SK-N-DZ (cell line): ENCODE measurements at regions not wholly inside any gene's neighbourhood (a gene's known extent, or its start where the extent isn't known, plus 50 kb on each side); places are given as distances from the start of the nearest gene placed in this dataset.
"Not testable (repeated sequence)": the region's sequence is repeated elsewhere in the genome, so short reads cannot be mapped to it uniquely, and the experiment has no call there.

ENCODE experiments used
- DNase-seq: peaks from one replicate; pipeline ENCODE4 v3.0.0-alpha.2; 2015; ENCODE audit warnings: low spot score

DNA sequence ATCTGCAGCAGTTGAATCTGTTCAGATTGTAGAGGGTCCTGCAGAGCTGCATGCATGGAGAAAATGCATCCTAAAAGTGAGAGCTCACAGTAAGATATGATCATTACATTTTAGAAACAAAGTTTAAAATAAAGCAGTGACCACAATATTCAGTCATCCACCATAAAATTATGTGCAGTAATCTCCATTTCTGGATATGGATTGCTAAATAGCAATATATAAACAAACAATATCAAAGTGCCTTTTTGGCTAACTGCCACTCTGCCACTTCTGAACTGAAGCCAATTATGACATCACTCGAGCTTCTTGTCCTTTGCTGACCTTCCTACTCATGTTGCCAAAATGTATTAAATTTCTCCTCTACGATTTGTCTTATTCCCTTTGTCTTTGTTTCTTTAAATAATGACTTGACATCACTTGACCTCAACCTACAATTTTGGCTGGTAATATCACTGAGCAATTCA lies 262.0 kb upstream of the CXADR start:
- no peak for DNase-seq

- DNase-seq: no peak
Measured at GRCh38 chr21:17257784-17258183, 255.1 kb upstream of the CXADR start.

DNA sequence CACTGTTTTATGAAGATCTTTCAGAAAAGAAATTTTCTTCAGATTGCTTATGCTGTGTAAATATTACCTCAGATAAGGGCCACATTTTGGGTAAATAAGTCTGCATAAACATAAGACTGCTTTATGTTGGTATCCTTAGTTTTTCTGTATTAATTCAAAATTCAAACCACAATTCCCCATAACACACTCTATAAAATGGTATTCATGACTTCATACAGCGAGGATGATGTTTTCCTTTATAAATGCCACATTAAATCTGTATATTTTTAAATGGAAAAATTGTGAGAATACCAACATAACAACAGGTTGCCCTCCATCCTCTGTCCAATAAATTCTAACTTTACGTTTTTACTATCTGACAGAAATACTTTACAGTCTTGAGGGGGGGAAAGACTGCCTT lies 248.7 kb upstream of the CXADR start:
- DNase-seq: no peak

GRCh38 chr21:17269760-17270159 lies 243.1 kb upstream of the CXADR start:
- DNase-seq: no peak

GRCh38 chr21:17270229-17270628 lies 242.6 kb upstream of the CXADR start:
- peak; percentile 47 for DNase-seq

DNA sequence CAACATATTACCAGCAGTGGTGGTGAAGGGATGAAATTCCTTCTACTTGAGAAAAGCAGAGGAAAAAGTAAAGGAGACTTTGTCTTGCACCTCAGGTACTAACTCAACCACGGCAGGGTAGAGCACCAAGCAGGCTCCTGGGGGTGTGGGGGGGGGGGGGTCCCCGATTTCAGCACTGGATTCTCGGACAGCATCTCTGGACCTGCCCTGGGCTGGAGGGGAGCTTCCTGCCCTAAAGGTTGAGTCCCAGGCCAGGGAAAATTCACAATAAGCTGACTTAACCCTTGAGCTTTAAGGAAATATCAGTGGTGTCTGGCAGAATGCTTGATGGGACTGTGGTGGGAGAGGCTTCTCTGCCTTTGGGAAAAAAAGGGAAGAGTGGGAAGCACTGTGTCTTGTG lies 233.2 kb upstream of the CXADR start:
- DNase-seq: no peak

DNA sequence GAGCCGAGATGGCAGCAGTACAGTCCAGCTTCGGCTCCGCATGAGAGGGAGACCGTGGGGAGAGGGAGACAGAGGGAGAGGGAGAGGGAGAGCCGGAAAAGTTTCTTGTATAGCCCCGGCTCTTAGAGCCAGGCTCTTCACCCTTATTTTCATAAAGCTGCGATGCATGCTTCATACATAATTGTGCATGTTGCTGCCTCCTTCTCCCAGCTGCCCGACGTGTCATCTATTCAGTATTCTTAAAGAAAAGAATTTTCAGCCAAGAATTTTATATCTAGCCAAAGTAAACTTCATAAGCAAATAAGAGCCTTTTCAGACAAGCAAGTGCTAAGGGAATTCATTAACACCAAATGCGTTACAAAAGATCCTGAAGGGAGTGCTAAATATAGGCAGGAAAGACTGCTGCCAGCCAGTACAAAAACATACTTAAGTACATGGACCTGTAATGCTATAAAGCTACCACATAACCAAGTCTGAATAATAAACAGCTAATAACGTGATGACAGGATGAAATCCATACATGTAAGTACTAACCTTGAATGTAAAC lies 219.8 kb upstream of the CXADR start:
- not testable (repeated sequence) for DNase-seq

DNA sequence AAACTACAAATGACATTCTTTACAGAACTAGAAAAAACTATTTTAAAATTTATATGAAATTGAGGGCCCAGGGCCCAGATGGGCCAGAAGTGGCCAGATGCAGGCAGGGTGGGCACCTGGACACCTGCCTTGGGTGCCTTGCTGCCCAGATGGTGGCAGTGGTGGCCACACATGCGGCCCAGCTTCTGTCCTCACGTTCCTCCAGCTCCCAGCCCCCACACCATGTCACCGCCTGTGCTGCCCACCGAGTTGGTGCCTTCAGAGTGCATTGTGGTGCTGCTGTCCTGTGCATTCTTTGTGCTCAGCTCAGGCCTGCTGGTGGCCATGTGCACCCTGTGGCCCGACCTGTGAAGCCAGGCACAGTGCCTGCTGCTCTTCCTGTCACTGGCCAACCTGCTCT lies 216.8 kb upstream of the CXADR start:
- no peak for DNase-seq

GRCh38 chr21:17299576-17299975 lies 213.3 kb upstream of the CXADR start:
- not testable (repeated sequence) for DNase-seq

DNA sequence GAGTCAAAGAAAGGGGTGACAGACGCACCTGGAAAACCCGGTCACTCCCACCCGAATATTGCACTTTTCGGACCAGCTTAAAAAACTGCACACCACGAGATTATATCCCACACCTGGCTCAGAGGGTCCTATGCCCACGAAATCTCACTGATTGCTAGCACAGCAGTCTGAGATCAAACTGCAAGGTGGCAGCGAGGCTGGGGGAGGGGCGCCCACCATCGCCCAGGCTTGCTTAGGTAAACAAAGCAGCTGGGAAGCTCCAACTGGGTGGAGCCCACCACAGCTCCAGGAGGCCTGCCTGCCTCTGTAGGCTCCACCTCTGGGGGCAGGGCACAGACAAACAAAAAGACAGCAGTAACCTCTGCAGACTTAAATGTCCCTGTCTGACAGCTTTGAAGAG lies 185.1 kb upstream of the CXADR start:
- DNase-seq: not testable (repeated sequence)

GRCh38 chr21:17334484-17334883 lies 178.4 kb upstream of the CXADR start:
- DNase-seq: no peak

DNA sequence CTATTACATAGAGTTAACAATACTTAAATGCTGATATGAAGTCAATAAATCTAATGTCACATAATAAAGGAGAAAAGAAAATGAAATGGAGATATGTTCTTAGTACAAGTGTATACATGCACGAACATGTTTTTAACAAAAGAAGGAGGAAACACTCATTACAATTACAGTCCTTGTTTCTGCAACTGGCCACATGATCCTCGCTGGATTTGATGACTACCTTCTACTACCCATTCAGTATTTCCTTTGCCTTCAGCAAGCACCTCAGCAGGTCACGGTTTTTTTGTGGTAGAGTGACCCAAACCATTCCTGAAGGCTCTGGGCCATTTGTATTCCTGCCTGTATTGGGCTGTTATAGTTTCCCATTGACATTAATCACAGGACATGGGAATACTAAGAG lies 172.8 kb upstream of the CXADR start:
- DNase-seq: no peak

DNA sequence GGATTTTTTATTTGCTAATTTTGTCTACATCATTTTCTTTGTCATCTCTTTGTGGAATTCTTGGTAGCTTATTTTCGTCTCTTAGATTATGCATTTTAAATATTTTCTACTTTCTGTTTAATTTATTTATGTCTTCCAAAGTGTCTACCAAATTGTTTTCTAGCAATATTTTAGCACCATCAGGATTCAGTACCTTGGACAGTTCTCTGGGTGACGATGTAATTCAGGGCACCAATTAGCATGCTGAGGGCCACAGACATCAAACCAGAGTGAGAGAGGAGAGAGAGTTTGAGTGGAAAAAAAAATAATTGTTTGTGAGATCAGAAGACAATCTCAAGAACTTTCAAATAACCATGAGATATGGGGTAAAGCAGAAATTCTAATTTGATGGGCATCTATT lies 169.8 kb upstream of the CXADR start:
- DNase-seq: no peak

DNA sequence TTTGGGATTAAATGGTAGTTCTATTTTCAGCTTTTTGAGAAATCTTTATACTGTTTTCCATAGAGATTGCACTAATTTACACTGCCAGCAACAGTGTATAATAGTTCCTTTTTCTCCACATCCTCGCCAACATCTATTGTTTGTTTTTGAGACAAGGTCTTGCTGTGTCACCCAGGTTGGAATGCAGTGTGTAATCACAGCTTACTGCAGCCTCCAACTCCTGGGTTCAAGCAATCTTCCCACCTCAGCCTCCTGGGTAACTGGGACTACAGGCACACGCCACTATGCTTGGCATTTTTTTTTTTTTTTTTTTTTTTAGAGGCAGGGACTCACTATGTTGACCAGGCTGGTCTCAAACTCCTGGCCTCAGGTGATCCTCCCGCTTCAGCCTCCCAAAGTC lies 164.5 kb upstream of the CXADR start:
- DNase-seq: no peak

DNA sequence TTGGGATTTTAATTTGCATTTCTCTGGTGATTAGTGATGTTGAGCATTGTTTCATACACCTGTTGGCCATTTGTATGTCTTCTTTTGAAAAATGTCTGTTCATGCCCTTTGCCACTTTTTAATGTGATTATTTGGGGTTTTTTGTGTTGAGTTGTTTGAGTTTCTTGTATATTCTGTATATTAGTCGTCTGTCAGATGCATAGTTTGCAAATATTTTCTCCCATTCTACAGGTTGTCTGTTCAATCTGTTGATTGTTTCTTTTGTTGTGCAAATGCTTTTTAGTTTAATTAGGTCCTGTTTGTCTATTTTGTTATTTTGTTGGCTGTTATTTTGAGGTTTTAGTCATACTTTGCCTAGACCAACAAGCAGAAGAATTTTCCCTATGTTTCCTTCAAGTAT lies 164.0 kb upstream of the CXADR start:
- no peak for DNase-seq

- no peak for DNase-seq
Measured at GRCh38 chr21:17351766-17352165, 161.1 kb upstream of the CXADR start.

- no peak for DNase-seq
Measured at GRCh38 chr21:17352996-17353655, 159.7 kb upstream of the CXADR start.

DNA sequence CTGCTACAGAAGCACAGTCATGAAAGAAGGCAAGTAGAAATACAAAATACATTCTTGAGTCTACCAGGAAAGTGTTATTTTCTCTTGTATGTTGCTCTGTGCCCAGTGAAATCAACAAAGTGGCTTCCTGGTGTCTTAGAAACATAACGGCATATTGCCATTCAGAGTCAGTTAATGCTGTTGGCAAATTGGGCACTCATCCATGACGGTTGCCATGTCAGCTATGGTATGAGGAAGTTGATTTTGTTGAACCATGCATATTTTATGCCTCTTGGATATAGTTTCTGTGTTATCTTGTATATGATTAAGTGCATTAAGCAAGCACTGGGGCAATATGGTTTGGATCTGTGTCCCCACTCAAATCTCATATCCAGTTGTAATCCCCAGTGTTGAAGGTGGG lies 153.1 kb upstream of the CXADR start:
- no peak for DNase-seq

GRCh38 chr21:17368748-17369363 lies 144.0 kb upstream of the CXADR start:
- no peak for DNase-seq

GRCh38 chr21:17370263-17370662 lies 142.6 kb upstream of the CXADR start:
- no peak for DNase-seq

- DNase-seq: no peak
Measured at GRCh38 chr21:17370916-17371315, 141.9 kb upstream of the CXADR start.

DNA sequence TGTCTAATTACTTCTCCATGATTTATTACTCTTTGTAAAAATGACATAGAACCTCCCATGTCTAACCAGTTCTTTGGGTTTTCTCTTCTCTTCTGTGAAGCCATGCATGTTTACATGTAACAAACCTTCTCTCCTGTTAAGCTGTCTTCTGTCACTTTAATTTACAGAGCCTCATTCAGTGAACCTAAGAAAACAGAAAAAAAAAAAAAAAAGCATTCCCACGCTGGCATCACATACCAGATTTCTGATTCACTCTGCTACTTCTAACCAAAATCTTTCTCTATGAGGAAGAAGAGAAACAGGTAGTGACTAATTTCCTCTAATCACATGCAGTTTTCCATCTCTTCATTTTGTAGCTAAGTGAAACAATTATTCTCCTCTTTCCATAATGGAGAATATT lies 141.4 kb upstream of the CXADR start:
- no peak for DNase-seq

DNA sequence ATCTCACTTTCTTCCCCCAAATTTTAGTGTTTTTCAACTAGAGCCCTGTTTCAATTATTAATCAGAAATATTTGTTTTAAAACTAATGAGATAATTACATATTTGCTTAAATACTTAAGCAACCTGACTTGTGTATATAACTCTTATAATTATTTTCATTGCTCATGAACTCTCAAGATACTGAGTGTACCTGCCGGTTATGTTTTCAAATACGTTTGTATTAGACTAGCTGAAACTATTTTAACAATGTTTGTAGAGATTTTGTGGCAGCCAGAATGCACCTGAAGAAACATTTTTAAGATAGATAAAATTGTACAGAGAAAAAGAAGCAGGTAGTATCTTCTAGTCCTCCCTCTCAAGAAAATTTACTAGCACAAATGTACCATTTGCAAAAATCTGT lies 140.6 kb upstream of the CXADR start:
- DNase-seq: no peak
